IgD-negative memory B cell (primary cell): ENCODE measurements at regions not wholly inside any gene's neighbourhood (a gene's known extent, or its start where the extent isn't known, plus 50 kb on each side); places are given as distances from the start of the nearest gene placed in this dataset.

Experiments
- H3K27ac Mint-ChIP-seq, 3 donors: one replicate each; pipeline ENCODE4 v1.8.0; 2020 to 2022; ENCODE audit warnings: mild to moderate bottlenecking in 3 of 3, mixed read lengths in 3 of 3, moderate library complexity in 1 of 3
- H3K27me3 Mint-ChIP-seq: one replicate; pipeline ENCODE4 v1.8.0; 2021; ENCODE audit warnings: mixed read lengths
- H3K36me3 Mint-ChIP-seq: one replicate; pipeline ENCODE4 v1.8.0; 2020; ENCODE audit warnings: mild to moderate bottlenecking, mixed read lengths
- H3K4me1 Mint-ChIP-seq, 3 donors: one replicate each; pipeline ENCODE4 v1.8.0; 2020 to 2022; ENCODE audit warnings: mixed read lengths in 3 of 3, mild to moderate bottlenecking in 1 of 3
- H3K4me3 Mint-ChIP-seq, 4 donors: one replicate each; pipeline ENCODE4 v1.8.0; 2020 to 2022; ENCODE audit warnings: mild to moderate bottlenecking in 4 of 4, mixed read lengths in 4 of 4, moderate library complexity in 3 of 4
- H3K9me3 Mint-ChIP-seq, 3 donors: one replicate each; pipeline ENCODE4 v1.8.0; 2020 to 2021; ENCODE audit warnings: mixed read lengths in 3 of 3, mild to moderate bottlenecking in 1 of 3

DNA sequence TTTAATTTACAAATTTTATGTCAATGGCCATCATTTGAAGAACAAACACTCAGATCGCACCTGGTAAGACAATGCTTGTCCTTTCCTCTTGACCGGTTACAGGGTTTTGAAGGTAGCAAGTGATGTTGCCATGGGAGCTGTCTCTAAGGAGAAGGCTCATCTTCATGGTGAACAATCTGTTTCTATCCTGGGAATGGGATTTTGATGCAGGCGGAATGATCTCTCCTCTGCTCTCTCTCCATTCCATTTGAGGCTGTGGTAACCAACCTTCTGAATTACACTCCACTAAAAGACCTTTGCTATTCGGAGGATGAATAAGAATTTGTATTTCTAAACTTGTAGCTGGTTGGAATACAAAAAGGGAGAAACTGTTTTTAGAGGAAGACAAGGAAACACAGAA is 57.9 kb upstream of the SLC5A9 start:
- Mint-ChIP-seq H3K9me3 (peaks cover 0 to 4% (median 2%) of the 10 kb centered on the region in 3 donors), H3K4me1 (no peaks in the 10 kb centered on the region), H3K27ac (no peak overlapping the region), H3K4me3 (no peak overlapping the region), H3K27me3 (peaks cover 5% of the 10 kb centered on the region), H3K36me3 (no peaks in the 10 kb centered on the region)

DNA sequence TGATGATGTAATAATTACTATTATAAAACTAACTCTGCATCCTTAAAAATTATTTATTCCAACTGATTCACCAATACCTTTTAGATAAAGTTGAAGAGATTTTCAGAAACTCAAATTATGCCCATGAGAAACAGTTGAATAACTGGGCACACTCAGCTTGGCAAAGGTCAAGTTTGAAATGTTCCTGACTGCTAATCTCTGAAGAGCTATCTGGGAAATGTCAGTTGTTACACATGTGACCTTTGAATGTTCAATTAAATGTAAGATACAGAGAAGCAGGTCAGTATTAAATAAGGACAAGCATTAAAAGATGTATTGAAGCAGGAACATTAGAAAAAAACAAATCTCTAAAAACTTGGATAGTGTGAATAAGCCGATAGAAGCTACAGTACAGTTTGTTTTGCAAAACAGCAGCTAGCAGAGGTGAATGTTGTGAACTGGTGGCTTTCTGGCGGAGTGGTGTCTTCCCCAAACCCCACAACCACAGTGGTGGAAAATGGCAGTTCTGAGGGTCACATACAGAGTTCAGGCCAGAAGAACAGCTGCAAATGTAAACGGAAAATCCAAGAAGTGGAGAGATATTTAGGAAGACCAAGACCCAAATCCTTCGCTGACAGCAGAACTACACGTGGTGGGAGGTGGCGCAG is 61.9 kb upstream of the SLC5A9 start:
- no peaks in the 10 kb centered on the region for H3K9me3 Mint-ChIP-seq
- H3K36me3 Mint-ChIP-seq = no peaks in the 10 kb centered on the region
- no peaks in the 10 kb centered on the region for H3K4me1 Mint-ChIP-seq
- H3K27ac Mint-ChIP-seq = no peak overlapping the region
- H3K4me3 Mint-ChIP-seq = no peak overlapping the region
- peaks cover 3% of the 10 kb centered on the region for H3K27me3 Mint-ChIP-seq

DNA sequence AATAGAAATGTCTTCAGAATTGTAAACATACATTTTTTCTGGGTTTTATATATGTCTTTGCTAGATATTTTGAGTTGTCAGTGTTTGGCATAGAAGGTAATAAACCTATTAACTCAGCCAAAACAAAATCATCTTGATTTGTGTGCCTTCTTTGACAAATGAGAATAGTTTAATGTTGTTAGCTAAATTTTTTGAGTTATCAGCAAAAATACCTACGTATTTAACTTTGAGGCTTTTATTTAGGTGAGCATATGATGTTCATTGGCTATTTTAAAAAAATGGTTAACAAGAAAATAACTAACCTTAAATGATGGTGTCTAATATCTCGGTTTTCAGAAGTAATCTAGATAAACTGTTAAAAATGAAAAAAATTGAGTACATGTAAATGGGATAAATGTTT is 83.2 kb upstream of the SLC5A9 start:
- no peak overlapping the region for H3K27ac Mint-ChIP-seq
- H3K4me3 Mint-ChIP-seq = no peak overlapping the region
- peaks cover 0 to 10% (median 0%) of the 10 kb centered on the region in 3 donors for H3K9me3 Mint-ChIP-seq
- H3K4me1 Mint-ChIP-seq = no peaks in the 10 kb centered on the region
- peaks cover 9% of the 10 kb centered on the region for H3K27me3 Mint-ChIP-seq
- peaks cover 5% of the 10 kb centered on the region for H3K36me3 Mint-ChIP-seq

DNA sequence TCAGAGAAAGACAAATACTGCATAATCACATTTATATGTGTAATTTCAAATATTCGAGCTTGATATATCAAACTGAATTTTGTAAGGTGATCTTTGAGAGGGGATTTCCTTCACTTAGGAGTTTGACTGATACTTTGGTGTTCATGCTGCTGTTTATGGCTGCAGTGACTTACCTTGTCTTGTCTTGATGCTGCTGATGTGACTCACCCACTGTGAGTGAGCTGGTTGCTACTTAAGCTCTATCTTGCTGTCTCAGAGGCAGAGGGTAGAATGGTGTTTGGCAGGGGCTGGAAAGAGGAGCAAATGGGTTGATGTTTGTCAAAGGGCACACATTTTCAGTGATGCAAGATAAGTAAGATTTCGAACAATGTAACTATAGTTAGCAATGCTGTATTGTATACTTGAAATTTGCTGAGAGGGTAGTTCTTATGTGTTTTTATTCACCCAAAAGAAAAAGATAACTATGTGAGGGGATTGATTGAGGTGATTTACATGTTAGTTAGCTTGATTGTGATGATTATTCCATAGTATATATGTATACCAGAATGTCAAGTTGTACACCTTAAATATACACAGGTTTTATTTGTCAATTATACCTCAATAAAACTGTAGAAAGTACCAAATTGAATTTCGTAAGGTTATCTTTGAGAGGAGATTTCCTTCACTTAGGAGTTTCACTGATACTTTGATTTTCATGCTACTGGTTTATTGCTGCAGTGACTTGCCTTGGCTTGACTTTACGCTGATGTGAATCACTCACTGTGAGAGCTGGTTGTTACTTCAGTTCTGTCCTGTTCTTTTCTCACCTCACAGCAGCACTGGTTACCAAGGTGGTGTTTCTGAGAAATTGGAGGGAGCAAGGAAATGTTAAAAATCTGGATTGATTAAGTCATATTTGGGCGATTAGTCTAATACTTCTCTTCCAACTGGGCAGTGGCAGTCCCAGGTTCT is 94.5 kb upstream of the SLC5A9 start:
- Mint-ChIP-seq H3K4me3 (no peak overlapping the region), H3K27ac (no peak overlapping the region)

DNA sequence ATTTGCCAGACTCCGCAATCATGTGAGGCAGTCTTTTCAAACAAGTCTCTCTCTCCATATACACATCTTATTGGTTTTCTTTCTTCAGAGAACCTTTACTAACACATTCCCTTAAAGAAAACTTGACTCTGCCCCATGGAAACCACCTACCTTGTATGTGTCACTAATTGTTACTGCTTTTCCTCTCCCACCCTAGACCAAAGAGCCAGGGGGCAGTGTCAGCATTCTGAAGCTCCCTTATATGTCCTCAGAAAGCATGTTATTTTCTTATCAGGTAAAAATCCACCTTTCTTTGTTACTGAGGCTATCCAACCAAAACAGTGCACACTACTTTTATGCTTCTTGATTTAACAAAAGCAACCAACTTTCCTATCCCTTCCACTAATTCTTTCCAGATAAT is 98.9 kb upstream of the SLC5A9 start:
- peaks cover 2% of the 10 kb centered on the region for H3K27me3 Mint-ChIP-seq

More for the DNA sequence above, 94.5 kb upstream of the SLC5A9 start:
- peaks cover 5% of the 10 kb centered on the region for H3K27me3 Mint-ChIP-seq
- no peaks in the 10 kb centered on the region for H3K36me3 Mint-ChIP-seq
- H3K9me3 Mint-ChIP-seq = peaks cover 0 to 2% (median 0%) of the 10 kb centered on the region in 3 donors
- no peaks in the 10 kb centered on the region for H3K4me1 Mint-ChIP-seq

DNA sequence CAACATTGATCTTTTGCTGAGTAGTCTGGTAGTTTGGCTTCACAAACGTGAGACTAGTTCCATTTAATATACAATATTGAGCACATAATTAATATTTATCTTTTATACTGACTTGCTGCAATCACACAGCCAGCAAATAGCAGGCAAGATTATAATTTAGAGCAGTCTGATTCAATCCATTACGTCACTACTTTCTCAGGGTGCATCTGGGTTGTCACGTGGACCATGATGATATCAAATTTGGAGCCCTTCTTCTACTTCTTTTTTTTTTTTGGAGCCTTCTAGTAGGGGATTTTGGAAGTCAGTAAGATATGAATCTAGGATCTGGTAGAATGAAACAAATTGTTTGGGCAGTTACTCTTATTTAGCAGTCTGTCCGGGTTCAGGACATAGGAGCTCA is 100.6 kb upstream of the SLC5A9 start:
- Mint-ChIP-seq H3K27ac (no peak overlapping the region), H3K27me3 (peaks cover 2% of the 10 kb centered on the region), H3K36me3 (no peaks in the 10 kb centered on the region), H3K4me1 (no peaks in the 10 kb centered on the region), H3K4me3 (no peak overlapping the region), H3K9me3 (peaks cover 0 to 8% (median 4%) of the 10 kb centered on the region in 3 donors)

More for the DNA sequence above, 98.9 kb upstream of the SLC5A9 start:
- Mint-ChIP-seq H3K4me1 (no peaks in the 10 kb centered on the region), H3K4me3 (no peak overlapping the region), H3K36me3 (no peaks in the 10 kb centered on the region), H3K9me3 (peaks cover 0 to 2% (median 0%) of the 10 kb centered on the region in 3 donors), H3K27ac (no peak overlapping the region)

DNA sequence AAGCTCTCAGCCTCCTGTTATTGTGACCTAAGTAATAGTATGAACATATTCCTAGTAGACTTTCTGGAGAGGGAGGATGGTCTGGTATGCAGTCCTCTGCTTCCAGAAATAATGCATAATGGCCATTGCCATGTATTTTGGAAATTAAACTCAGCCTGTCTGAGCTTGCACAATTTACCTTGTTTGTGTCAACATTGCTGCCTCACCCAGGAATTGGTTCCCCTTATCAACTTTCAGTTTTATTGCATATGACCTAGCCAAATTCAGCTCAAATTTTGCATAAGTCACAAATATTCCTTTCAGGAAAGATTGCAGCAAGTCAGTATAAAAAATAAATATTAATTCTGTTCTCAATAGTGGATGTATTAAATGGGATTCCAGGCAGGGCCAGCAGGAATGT is 101.9 kb upstream of the SLC5A9 start:
- no peak overlapping the region for H3K4me3 Mint-ChIP-seq
- H3K27me3 Mint-ChIP-seq = peaks cover 2% of the 10 kb centered on the region
- H3K36me3 Mint-ChIP-seq = no peaks in the 10 kb centered on the region
- no peak overlapping the region for H3K27ac Mint-ChIP-seq
- peaks cover 0 to 15% (median 4%) of the 10 kb centered on the region in 3 donors for H3K9me3 Mint-ChIP-seq
- H3K4me1 Mint-ChIP-seq = no peaks in the 10 kb centered on the region

DNA sequence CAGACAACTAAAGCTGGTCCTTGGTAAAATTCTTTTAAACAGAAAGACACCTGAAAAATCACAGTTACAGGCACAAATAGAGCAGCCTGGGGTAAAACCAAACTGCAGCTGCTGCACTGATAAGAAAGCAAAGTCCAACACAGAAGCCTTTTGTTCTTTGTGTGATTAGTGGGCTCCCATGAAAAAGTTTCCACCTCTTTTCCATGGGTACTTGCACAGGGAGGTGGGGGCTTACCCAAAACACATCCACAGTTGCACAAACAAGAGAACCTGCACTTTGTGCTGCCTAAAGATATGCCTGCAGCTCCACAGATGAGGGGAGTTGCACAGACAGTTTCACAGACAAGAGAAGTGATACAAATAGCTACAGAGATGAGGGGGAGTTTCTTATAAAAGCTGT is 106.7 kb upstream of the SLC5A9 start:
- no peaks in the 10 kb centered on the region for H3K4me1 Mint-ChIP-seq
- H3K36me3 Mint-ChIP-seq = no peaks in the 10 kb centered on the region
- peaks cover 1% of the 10 kb centered on the region for H3K27me3 Mint-ChIP-seq
- H3K9me3 Mint-ChIP-seq = peaks cover 0 to 15% (median 2%) of the 10 kb centered on the region in 3 donors
- H3K27ac Mint-ChIP-seq = no peak overlapping the region
- H3K4me3 Mint-ChIP-seq = peak overlapping the region in 1 of 4 donors; percentile 12

DNA sequence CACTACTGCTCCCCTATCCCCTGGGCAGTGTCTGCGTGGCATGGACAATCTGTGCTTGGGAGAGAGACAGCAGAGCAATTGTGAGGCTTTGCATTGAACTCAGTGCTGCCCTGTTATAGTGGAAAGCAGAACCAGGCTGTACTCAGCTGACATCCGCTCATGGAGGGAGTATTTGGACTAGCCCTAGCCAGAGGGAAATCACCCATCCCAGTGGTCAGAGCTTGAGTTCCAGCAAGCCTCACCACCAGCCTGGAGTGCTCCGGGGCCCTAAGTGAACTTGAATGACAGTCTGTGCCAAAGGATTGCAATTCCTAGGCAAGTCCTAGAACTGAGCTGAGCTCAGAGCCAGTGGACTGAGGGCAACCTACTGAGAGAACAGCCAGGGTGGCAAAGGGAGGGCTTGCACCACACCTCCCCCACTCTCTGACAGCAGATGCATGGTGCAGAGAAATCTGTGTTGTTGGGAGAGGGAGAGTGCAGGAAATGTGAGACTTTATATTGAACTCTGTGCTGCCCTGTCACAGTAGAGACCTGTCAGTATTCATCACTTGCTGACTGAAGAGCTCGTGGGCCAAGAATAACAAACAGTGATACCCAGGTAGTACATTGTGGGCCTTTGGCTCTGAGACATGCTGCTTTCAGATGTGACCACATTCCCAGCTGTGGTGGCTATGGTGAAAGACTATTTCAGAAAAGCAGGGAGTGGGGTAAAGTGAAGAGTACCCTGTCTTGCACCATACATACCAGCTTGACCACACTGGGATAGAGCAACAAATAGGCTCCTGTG is 107.7 kb upstream of the SLC5A9 start:
- Mint-ChIP-seq H3K36me3 (no peaks in the 10 kb centered on the region), H3K4me3 (no peak overlapping the region), H3K27ac (no peak overlapping the region), H3K9me3 (peaks cover 0 to 15% (median 2%) of the 10 kb centered on the region in 3 donors), H3K4me1 (no peaks in the 10 kb centered on the region), H3K27me3 (peaks cover 1% of the 10 kb centered on the region)

DNA sequence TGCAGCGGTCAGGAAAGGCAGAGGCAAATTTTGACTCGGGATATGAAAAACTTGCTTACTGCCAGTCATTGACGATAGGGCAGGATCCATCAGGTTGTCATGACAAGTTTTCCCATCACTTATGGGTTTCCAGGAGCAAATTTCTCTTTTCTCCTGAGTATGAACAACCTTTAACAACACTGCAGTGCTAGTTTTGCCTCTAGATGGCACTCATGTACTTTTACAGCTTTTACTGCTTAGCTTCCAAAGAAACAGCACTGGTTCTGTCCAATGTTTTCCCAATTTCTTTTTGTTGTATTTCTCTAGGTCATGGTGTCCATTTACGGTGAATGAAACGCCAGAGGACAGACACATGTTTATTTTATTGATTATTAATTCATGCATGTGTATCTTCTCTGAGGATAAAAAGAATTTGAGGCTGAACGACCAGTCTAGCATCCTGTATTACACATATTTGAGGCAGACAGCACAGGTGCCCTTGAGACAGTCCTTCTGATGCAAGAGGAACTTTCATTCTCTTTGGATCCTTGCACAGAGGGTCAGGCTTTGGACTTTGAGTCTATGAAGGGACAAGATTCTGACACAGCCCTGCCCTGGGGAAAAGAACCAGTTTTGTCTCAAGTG is 112.3 kb upstream of the TRABD2B start:
- Mint-ChIP-seq H3K27ac (no peak overlapping the region), H3K4me3 (no peak overlapping the region), H3K9me3 (no peaks in the 10 kb centered on the region), H3K27me3 (peaks cover 4% of the 10 kb centered on the region), H3K36me3 (no peaks in the 10 kb centered on the region), H3K4me1 (no peaks in the 10 kb centered on the region)

DNA sequence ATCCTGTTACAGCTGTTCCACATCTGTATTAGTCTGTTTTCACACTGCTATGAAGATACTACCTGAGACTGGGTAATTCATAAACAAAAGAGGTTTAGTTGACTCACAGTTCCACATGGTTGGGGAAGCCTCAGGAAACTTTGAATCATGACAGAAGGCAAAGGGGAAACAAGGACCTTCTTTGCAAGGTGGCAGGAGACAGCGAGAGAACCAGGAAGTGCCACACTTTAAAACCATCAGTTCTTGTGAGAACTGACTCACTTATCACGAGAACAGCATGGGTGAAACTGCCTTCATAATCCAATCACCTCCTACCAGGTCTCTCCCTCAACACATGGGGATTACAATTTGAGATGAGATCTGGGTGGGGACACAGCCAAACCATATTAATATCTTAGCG is 110.3 kb upstream of the TRABD2B start:
- H3K4me1 Mint-ChIP-seq = no peaks in the 10 kb centered on the region
- H3K27me3 Mint-ChIP-seq = peaks cover 3% of the 10 kb centered on the region
- no peaks in the 10 kb centered on the region for H3K9me3 Mint-ChIP-seq
- H3K27ac Mint-ChIP-seq = no peak overlapping the region
- H3K4me3 Mint-ChIP-seq = no peak overlapping the region
- no peaks in the 10 kb centered on the region for H3K36me3 Mint-ChIP-seq

DNA sequence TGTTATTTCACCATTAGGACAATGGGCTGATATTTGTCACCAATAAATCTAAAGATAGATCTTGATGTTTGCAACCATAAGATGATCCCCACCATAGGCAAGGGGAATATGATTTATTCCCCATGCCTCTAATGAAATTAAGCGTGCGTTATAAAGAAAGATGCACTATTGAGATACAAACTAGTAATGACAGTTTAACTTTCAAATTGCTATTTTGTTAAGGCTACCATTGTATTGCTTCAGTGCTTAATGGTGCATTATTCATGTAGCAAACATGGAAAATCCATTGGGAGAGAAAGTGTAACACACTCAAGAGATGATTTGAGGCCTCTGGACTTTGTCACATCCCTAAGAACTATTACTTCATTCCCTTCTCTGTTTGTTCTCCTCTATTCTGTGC is 108.9 kb upstream of the TRABD2B start:
- Mint-ChIP-seq H3K36me3 (no peaks in the 10 kb centered on the region), H3K27ac (peak overlapping the region in 1 of 3 donors; percentile 24), H3K4me1 (no peaks in the 10 kb centered on the region), H3K27me3 (peaks cover 3% of the 10 kb centered on the region), H3K9me3 (peaks cover 0 to 1% (median 0%) of the 10 kb centered on the region in 3 donors), H3K4me3 (no peak overlapping the region)

DNA sequence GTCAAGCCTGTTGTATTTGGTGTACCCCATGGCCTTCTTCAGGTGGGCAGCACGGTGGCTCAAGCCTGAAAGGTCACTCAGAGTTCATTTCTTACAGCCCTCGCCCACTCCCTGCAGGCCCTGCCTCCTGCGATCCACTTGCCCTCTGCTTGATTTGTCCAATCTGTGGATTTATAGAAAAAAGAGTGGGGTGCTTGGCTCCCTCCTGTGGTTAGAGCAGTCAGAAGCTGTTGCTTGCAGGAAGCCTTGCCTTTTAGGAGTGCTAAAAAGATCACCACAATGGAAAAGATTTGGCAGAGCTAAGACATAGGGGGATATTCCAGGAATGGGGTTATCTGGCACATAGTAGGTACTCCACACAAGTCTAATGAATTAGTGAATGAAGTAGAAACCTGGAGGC is 108.0 kb upstream of the TRABD2B start:
- Mint-ChIP-seq H3K27ac (no peak overlapping the region), H3K4me1 (no peaks in the 10 kb centered on the region), H3K36me3 (no peaks in the 10 kb centered on the region), H3K9me3 (peaks cover 0 to 1% (median 0%) of the 10 kb centered on the region in 3 donors), H3K4me3 (no peak overlapping the region), H3K27me3 (peaks cover 7% of the 10 kb centered on the region)

DNA sequence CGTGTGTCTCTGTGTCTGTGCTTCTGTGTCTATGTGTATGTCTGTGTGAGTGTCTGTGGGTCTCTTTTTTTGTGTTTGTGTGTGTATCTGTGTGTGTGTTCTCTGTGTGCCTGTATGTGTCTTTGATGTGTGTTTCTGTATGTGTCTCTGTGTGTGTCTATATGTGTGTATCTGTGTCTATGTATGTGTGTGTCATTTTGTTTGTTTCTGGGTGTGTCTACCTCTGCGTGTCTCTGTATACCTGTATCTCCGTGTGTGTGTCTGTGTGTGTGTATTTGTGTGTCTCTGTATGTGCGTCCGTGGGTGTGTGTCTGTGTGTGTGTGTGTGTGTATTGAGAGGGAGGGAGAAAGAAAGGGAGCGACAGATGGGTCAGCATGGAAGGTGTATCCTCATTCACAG is 106.3 kb upstream of the TRABD2B start:
- Mint-ChIP-seq H3K27me3 (peaks cover 7% of the 10 kb centered on the region), H3K4me1 (no peaks in the 10 kb centered on the region), H3K4me3 (no peak overlapping the region), H3K36me3 (no peaks in the 10 kb centered on the region), H3K9me3 (peaks cover 0 to 1% (median 0%) of the 10 kb centered on the region in 3 donors), H3K27ac (no peak overlapping the region)
